GM12892 (cell line): ENCODE measurements at regions not wholly inside any gene's neighbourhood (a gene's known extent, or its start where the extent isn't known, plus 50 kb on each side); places are given as distances from the start of the nearest gene placed in this dataset.

Experiments
- POLR2A ChIP-seq: IDR thresholded peaks from 2 replicates; pipeline ENCODE4 v1.6.1; 2011; ENCODE audit warnings: low read depth, low read length, control low read depth
- TAF1 ChIP-seq: IDR thresholded peaks from 2 replicates; pipeline ENCODE4 v1.6.1; 2011; ENCODE audit warnings: low read depth, mild to moderate bottlenecking, control low read depth, low read length, borderline replicate concordance

DNA sequence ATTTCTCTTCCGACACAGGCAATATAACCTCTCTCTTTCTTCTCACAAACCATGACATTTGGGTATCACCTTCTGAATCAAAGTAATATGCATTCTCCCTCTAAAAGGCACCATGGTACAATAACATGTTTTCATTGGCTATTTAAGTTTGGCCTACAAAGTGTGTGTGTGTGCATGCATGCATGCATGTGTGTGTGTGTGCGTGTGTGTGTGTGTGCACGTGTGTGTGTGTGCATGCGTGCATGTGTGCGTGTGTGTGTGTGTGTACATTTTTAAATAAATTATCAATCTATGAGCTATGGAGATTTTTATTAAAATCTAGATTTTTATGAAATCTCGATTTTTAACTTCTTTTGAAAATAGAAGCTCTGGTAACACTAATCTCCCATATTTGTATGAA lies 745.3 kb upstream of the ZEB2 start:
- TF ChIP-seq POLR2A (no peak), TAF1 (no peak)
